ENCODE measurements at regions not wholly inside any gene's neighbourhood (a gene's known extent, or its start where the extent isn't known, plus 50 kb on each side); places are given as distances from the start of the nearest gene placed in this dataset.

DNA sequence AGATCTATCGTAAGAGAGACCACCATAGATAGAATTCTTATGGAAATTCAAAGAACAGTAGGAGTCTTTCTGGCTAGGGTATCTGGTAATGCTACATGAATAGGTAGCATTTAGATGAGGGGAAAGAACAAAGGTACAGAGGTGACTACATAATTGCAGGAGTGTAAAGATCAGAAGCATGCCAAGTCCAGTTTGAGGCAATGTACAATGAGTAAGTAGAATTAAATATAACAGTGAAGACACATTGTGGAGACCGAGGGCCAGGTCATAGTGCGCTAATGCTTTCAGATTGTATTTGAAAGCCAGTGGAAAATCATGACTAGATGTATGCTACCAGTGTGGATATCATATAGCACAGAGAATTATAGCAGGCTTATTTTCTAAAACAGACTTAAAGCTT, 1611.6 kb upstream of the LRRTM3 start:
- TF ChIP-seq, protein P1, sequence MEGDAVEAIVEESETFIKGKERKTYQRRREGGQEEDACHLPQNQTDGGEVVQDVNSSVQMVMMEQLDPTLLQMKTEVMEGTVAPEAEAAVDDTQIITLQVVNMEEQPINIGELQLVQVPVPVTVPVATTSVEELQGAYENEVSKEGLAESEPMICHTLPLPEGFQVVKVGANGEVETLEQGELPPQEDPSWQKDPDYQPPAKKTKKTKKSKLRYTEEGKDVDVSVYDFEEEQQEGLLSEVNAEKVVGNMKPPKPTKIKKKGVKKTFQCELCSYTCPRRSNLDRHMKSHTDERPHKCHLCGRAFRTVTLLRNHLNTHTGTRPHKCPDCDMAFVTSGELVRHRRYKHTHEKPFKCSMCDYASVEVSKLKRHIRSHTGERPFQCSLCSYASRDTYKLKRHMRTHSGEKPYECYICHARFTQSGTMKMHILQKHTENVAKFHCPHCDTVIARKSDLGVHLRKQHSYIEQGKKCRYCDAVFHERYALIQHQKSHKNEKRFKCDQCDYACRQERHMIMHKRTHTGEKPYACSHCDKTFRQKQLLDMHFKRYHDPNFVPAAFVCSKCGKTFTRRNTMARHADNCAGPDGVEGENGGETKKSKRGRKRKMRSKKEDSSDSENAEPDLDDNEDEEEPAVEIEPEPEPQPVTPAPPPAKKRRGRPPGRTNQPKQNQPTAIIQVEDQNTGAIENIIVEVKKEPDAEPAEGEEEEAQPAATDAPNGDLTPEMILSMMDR (IDR thresholded peaks at IDR 0.05) = no peak
- TF ChIP-seq EZH2 (IDR thresholded peaks at IDR 0.05) = no peak

Measured in neural progenitor cell (in vitro differentiated cells).